IMR-90 (cell line): ENCODE measurements at regions not wholly inside any gene's neighbourhood (a gene's known extent, or its start where the extent isn't known, plus 50 kb on each side); places are given as distances from the start of the nearest gene placed in this dataset.

Experiments
- ATAC-seq: fragments of 200-7000 bp; cut with Tn5 transposase; 2 replicates; pipeline ENCODE4 v1.9.1; 2020; ENCODE audit warnings: low read depth, mild to moderate bottlenecking, moderate library complexity
- BruUV-seq: library from RNA; stranded (reverse); fragments of 400-500 nt; replicated peaks from 2 replicates; lab custom pipeline; 2021; lab: Mats Ljungman, UMichigan
- CTCF ChIA-PET: fragments of 300-600 bp; formaldehyde crosslinking; extraction: SDS; loops from one replicate; lab custom pipeline; 2021; ENCODE audit warnings: antibody characterized with exemption; lab: Yijun Ruan, JAX
- POLR2A ChIA-PET: fragments of 300-600 bp; sonication (Branson Sonifier 250); formaldehyde crosslinking; loops from one replicate; lab custom pipeline; 2022; ENCODE audit warnings: antibody characterized with exemption; ENCODE audit not compliant: unreplicated experiment; lab: Charles Lee
- DNase-seq: peaks from one replicate; pipeline ENCODE4 v3.0.0; 2013
- H2AFZ ChIP-seq: replicated peaks from 2 replicates; pipeline ENCODE3; 2013; ENCODE audit warnings: low read length, mild to moderate bottlenecking; ENCODE audit not compliant: poor library complexity
- H2AK5ac ChIP-seq: 2 replicates; pipeline ENCODE4 v1.6.1; 2013; ENCODE audit warnings: low read depth, low read length, inconsistent platforms
- H2AK9ac ChIP-seq: replicated peaks from 2 replicates; pipeline ENCODE3; 2013; ENCODE audit warnings: mild to moderate bottlenecking, low read depth, low read length, moderate library complexity; ENCODE audit not compliant: poor library complexity
- H2BK120ac ChIP-seq: 2 replicates; pipeline ENCODE4 v1.6.1; 2013; ENCODE audit warnings: low read depth, low read length, inconsistent platforms
- H2BK15ac ChIP-seq: 3 replicates; pipeline ENCODE4 v1.6.1; 2013; ENCODE audit warnings: low read depth, low read length, inconsistent platforms
- H2BK20ac ChIP-seq: 2 replicates; pipeline ENCODE4 v1.6.1; 2013; ENCODE audit warnings: low read depth, mild to moderate bottlenecking, inconsistent platforms, low read length, moderate library complexity
- H2BK5ac ChIP-seq: 2 replicates; pipeline ENCODE4 v1.6.1; 2013; ENCODE audit warnings: mild to moderate bottlenecking, low read depth, low read length, inconsistent platforms; ENCODE audit not compliant: poor library complexity, severe bottlenecking
- H3K14ac ChIP-seq: replicated peaks from 2 replicates; pipeline ENCODE4 v1.6.1; 2013; ENCODE audit warnings: low read depth, low read length, inconsistent platforms
- H3K18ac ChIP-seq: 2 replicates; pipeline ENCODE4 v1.6.1; 2013; ENCODE audit warnings: low read depth, low read length, control low read depth
- H3K23ac ChIP-seq: 2 replicates; pipeline ENCODE4 v1.6.1; 2013; ENCODE audit warnings: low read depth, low read length, inconsistent platforms
- H3K27ac ChIP-seq: 2 replicates; pipeline ENCODE4 v1.5.1; 2013; ENCODE audit warnings: mild to moderate bottlenecking, control low read depth, low read length; ENCODE audit not compliant: insufficient read depth
- H3K27me3 ChIP-seq: 2 replicates; pipeline ENCODE4 v1.6.1; 2013; ENCODE audit warnings: low read length; ENCODE audit not compliant: control insufficient read depth, insufficient read depth
- H3K36me3 ChIP-seq: 2 replicates; pipeline ENCODE4 v1.6.1; 2013; ENCODE audit warnings: low read length, mixed read lengths; ENCODE audit not compliant: control insufficient read depth, insufficient read depth
- H3K4ac ChIP-seq: 2 replicates; pipeline ENCODE4 v1.6.1; 2013; ENCODE audit warnings: low read depth, low read length, inconsistent platforms
- H3K4me1 ChIP-seq: 2 replicates; pipeline ENCODE4 v1.6.1; 2013; ENCODE audit warnings: low read length, mixed read lengths; ENCODE audit not compliant: control insufficient read depth, insufficient read depth
- H3K4me2 ChIP-seq: 2 replicates; pipeline ENCODE4 v1.6.1; 2013; ENCODE audit warnings: low read depth, mild to moderate bottlenecking, control low read depth, low read length, moderate library complexity
- H3K4me3 ChIP-seq: 2 replicates; pipeline ENCODE4 v1.5.1; 2013; ENCODE audit warnings: low read depth, mild to moderate bottlenecking, control low read depth, low read length, moderate library complexity; ENCODE audit not compliant: insufficient read depth
- H3K56ac ChIP-seq: 2 replicates; pipeline ENCODE4 v1.6.1; 2013; ENCODE audit warnings: low read length, inconsistent platforms; ENCODE audit not compliant: insufficient read depth; ENCODE audit errors: extremely low read depth
- H3K79me1 ChIP-seq, 2 experiments: 2 replicates each; pipeline ENCODE4 v1.6.1; 2013; ENCODE audit warnings: low read length in 2 of 2, inconsistent platforms in 1 of 2, low read depth in 1 of 2
- H3K9ac ChIP-seq: 2 replicates; pipeline ENCODE4 v1.6.1; 2013; ENCODE audit warnings: low read depth, low read length, control low read depth
- H3K9me1 ChIP-seq: 2 replicates; pipeline ENCODE4 v1.6.1; 2013; ENCODE audit warnings: low read length, inconsistent platforms; ENCODE audit not compliant: insufficient read depth
- H3K9me3 ChIP-seq: 2 replicates; pipeline ENCODE4 v1.6.1; 2013; ENCODE audit warnings: low read length; ENCODE audit not compliant: control insufficient read depth, insufficient read depth
- H4K20me1 ChIP-seq: 2 replicates; pipeline ENCODE4 v1.6.1; 2013; ENCODE audit warnings: low read length, inconsistent platforms; ENCODE audit not compliant: insufficient read depth
- H4K5ac ChIP-seq: 2 replicates; pipeline ENCODE4 v1.6.1; 2013; ENCODE audit warnings: mild to moderate bottlenecking, low read depth, low read length, control low read depth
- H4K8ac ChIP-seq, 2 experiments: 2 replicates each; pipeline ENCODE4 v1.6.1; 2013; ENCODE audit warnings: low read depth in 2 of 2, low read length in 2 of 2, control low read depth in 1 of 2, inconsistent platforms in 1 of 2
- H4K91ac ChIP-seq: 2 replicates; pipeline ENCODE4 v1.6.1; 2013; ENCODE audit warnings: low read depth, low read length, inconsistent platforms; ENCODE audit not compliant: insufficient read depth
- BHLHE40 ChIP-seq: fragments of 150-350 bp; IDR thresholded peaks from 2 replicates; pipeline ENCODE4 v1.6.1; 2016; ENCODE audit warnings: mild to moderate bottlenecking, low read depth, low read length
- CHD1 ChIP-seq: IDR thresholded peaks from 2 replicates; pipeline ENCODE4 v1.6.1; 2012; ENCODE audit warnings: low read depth, low read length, improper control_type of control experiment
- ELK1 ChIP-seq: fragments of 150-350 bp; IDR thresholded peaks from 2 replicates; pipeline ENCODE4 v1.6.1; 2016; ENCODE audit warnings: low read depth, mild to moderate bottlenecking, low read length, moderate library complexity, borderline replicate concordance
- MAFK ChIP-seq: IDR thresholded peaks from 2 replicates; pipeline ENCODE4 v1.6.1; 2012; ENCODE audit warnings: low read depth, low read length, improper control_type of control experiment
- MAZ ChIP-seq: IDR thresholded peaks from 2 replicates; pipeline ENCODE4 v1.6.1; 2012; ENCODE audit warnings: low read depth, mild to moderate bottlenecking, low read length, improper control_type of control experiment, moderate library complexity, borderline replicate concordance
- NFE2L2 ChIP-seq: fragments of 150-350 bp; IDR thresholded peaks from 2 replicates; pipeline ENCODE4 v1.6.1; 2016; ENCODE audit warnings: low read depth, mild to moderate bottlenecking, low read length
- POLR2A ChIP-seq: IDR thresholded peaks from 2 replicates; pipeline ENCODE4 v1.6.1; 2012; ENCODE audit warnings: mild to moderate bottlenecking, low read depth, low read length
- RFX5 ChIP-seq: IDR thresholded peaks from 2 replicates; pipeline ENCODE4 v1.8.0; 2012; ENCODE audit warnings: low read depth, mild to moderate bottlenecking, low read length, moderate library complexity
- SMC3 ChIP-seq: fragments of 150-350 bp; IDR thresholded peaks from 2 replicates; pipeline ENCODE4 v1.6.1; 2016; ENCODE audit warnings: low read depth, mild to moderate bottlenecking, antibody characterized with exemption, low read length, moderate library complexity
- WGBS, 2 experiments: methylation state at CpG; one replicate each; pipeline versions ENCODE4 v1.1.5 to v1.1.7; 2013; ENCODE audit warnings: missing lambda C conversion rate in 2 of 2; ENCODE audit not compliant: insufficient read length in 1 of 2; ENCODE audit errors: extremely low coverage in 2 of 2; 5-methylcytosine and 5-hydroxymethylcytosine counted together
- dilution Hi-C: fragments of 300-500 bp; cut with HindIII; formaldehyde crosslinking; loops from one replicate; pipeline ENCODE4 v1.14.3; 2018; ENCODE audit warnings: low sequenced_read_pairs; ENCODE audit not compliant: unreplicated experiment
- in situ Hi-C: fragments of 300-500 bp; cut with MboI; formaldehyde crosslinking; loops from 3 replicates; pipeline ENCODE4 v1.14.3; 2019; ENCODE audit warnings: low sequenced_read_pairs, inconsistent platforms, mixed read lengths
- intact Hi-C: fragments of 100-400 bp; cut with micrococcal nuclease; formaldehyde crosslinking; loops from 2 replicates; pipeline ENCODE4 v1.10.0; 2022
- TF ChIP-seq, protein P1 (sequence below): fragments of 150-350 bp; IDR thresholded peaks from 2 replicates; pipeline ENCODE4 v1.6.1; 2017; ENCODE audit warnings: mild to moderate bottlenecking, antibody characterized with exemption, low read length, low read depth

GRCh38 chr2:762646-763045 lies 85.4 kb upstream of the TMEM18 start:
- no peak for DNase-seq
- POLR2A ChIA-PET, result no interaction called here
- no peak overlapping the region for H3K14ac ChIP-seq
- H3K56ac ChIP-seq, result no peak overlapping the region
- H3K79me1 ChIP-seq, result no peaks in the 10 kb centered on the region
- CTCF ChIA-PET, result no interaction called here
- no peak overlapping the region for H3K18ac ChIP-seq
- H4K5ac ChIP-seq, result no peak overlapping the region
- H3K4me1 ChIP-seq, result no peaks in the 10 kb centered on the region
- no peaks in the 10 kb centered on the region for H4K20me1 ChIP-seq
- no TSS peak for BruUV-seq
- no peak overlapping the region for H4K8ac ChIP-seq
- no peak overlapping the region for H4K91ac ChIP-seq
- no peak overlapping the region for H2BK5ac ChIP-seq
- no peak overlapping the region for H2BK15ac ChIP-seq
- no peak overlapping the region for H2AK9ac ChIP-seq
- intact Hi-C loops, result no loop called here
- no peaks in the 10 kb centered on the region for H3K27me3 ChIP-seq
- H2BK20ac ChIP-seq, result no peak overlapping the region
- in situ Hi-C loops, result no loop called here
- no peak overlapping the region for H3K27ac ChIP-seq
- no peak overlapping the region for H2AK5ac ChIP-seq
- no peak for ATAC-seq
- H3K36me3 ChIP-seq, result no peaks in the 10 kb centered on the region
- peaks cover 5% of the 10 kb centered on the region; the same call in 1 of the 2 replicates for H3K9me3 ChIP-seq
- no peak overlapping the region for H3K4me3 ChIP-seq
- no peak overlapping the region for H3K9ac ChIP-seq
- no peak overlapping the region for H2BK120ac ChIP-seq
- no peaks in the 10 kb centered on the region for H3K9me1 ChIP-seq
- H2AFZ ChIP-seq, result no peak overlapping the region
- no peak overlapping the region for H3K4ac ChIP-seq
- no CpG with 5 or more reads among the region's 4 CpGs for WGBS, 2 experiments
- H3K4me2 ChIP-seq, result no peak overlapping the region
- dilution Hi-C loops, result no loop called here
- H3K23ac ChIP-seq, result no peak overlapping the region
- no peak for TF ChIP-seq POLR2A
- no peak for TF ChIP-seq ELK1
- TF ChIP-seq NFE2L2, result no peak
- TF ChIP-seq MAZ, result no peak
- TF ChIP-seq MAFK, result no peak
- no peak for TF ChIP-seq BHLHE40
- no peak for TF ChIP-seq RFX5
- TF ChIP-seq CHD1, result no peak
- TF ChIP-seq, protein P1, sequence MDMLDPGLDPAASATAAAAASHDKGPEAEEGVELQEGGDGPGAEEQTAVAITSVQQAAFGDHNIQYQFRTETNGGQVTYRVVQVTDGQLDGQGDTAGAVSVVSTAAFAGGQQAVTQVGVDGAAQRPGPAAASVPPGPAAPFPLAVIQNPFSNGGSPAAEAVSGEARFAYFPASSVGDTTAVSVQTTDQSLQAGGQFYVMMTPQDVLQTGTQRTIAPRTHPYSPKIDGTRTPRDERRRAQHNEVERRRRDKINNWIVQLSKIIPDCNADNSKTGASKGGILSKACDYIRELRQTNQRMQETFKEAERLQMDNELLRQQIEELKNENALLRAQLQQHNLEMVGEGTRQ, result no peak
- no peak for TF ChIP-seq SMC3
